HG02610 (cell line): ENCODE measurements at regions not wholly inside any gene's neighbourhood (a gene's known extent, or its start where the extent isn't known, plus 50 kb on each side); places are given as distances from the start of the nearest gene placed in this dataset.
"Not testable (repeated sequence)": the region's sequence is repeated elsewhere in the genome, so short reads cannot be mapped to it uniquely, and the experiment has no call there.

Experiments used
- ATAC-seq: cut with Tn5 transposase; IDR thresholded peaks from one replicate; pipeline ENCODE4 v1.9.1; 2021; ENCODE audit warnings: mild to moderate bottlenecking, moderate library complexity; ENCODE audit not compliant: unreplicated experiment

DNA sequence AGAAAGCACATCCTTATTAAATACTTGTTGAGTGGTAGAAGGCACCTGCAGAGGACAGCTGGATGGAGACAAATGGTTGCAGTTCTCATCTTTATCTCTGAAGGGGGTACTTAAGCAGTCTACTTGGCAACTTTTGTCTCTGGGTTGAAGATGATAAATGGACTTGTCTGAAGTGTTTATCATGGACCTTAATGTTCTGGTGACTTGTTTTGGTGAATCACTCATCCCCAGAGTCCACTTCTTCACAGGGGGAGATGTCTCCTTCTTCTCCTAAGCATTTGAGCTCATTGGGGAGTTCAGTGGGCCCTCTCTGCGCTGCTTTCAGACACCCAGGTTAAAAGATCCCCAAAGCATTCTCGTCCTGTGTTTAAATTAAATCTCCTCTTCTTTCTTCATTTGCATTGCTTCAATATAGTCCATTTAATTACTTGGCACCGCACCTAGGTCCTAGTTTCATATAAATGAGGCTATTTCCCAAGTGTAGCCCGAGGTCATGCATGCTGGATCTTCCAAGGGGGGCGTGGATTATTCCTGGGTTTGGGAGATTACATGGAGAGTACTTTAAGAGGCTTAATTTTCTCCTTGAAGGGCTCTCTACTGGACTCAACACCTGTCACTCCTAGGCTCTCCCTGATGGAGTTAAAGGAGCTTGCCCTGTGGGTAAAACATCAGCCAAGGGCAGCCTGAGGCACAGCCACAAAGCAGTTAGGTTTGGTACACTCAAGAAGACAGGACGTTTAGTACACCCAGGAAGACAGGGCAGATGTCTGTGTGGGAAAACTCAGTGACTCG lies 239.3 kb upstream of the C2CD4B start:
- ATAC-seq = no peak

DNA sequence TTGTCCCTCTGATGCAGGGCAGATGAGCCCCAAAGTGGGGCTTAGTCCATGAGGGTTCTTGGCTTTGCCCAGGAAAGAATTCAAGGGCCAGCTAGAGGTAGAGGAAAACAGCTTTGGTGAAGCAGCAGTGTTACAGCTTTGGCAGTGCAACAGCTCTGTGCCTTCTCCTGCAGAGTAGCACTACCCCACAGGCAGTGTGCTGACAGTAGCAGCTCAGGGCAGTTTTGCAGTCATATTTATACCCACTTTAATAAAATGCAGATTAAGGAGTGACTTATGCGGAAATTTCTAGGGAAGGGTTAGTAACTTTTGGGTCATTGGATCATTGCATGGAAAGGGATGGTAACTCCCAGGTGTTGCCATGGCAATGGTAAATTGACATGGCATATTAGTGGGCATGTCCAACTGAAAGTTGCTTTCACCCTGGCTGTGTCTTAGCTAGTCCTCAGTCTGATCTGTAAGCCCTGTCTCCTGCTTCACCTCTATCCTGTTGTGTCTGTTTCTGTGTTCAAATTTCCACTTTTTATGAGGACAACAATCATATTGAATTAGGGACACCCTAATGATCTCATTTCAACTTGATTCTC lies 241.3 kb upstream of the C2CD4B start:
- ATAC-seq = no peak

DNA sequence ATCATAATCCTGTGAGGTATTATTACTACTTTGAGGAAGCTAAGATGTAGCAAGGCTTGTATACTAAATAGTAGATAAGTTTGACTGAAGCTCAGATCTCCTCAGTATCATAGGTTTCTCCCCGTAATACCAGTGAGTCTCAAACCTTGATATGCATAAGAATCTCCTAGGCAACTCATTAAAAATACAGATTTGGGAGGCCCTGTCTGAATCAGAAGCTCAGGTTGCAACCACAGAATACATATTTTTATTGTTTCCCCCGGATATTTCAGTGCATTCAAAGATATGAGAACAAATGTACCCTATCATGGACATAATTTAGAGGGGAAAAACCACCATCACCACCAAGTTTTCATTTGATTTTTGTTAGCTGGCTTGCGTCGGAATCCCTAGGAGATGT lies 242.1 kb upstream of the C2CD4B start:
- ATAC-seq = no peak

DNA sequence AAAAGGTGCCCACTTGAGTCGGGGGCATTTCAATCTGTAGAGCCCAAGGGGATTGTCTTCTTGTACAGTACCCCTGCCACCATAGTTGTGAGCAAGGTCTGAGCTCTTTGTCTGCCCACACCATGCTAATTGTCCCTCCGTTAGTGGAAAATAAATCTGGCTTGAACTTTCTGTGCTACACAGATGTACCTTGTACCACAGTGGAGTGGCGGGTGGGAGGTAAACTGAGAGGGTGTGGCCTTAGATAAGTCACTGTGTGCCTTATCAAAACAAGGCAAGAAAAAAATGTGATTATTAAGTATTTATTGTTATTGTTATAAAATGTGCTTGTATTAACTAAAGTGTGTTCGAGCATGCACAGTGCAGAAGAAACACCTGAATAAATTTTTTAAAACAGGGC lies 242.9 kb upstream of the C2CD4B start:
- ATAC-seq = no peak

DNA sequence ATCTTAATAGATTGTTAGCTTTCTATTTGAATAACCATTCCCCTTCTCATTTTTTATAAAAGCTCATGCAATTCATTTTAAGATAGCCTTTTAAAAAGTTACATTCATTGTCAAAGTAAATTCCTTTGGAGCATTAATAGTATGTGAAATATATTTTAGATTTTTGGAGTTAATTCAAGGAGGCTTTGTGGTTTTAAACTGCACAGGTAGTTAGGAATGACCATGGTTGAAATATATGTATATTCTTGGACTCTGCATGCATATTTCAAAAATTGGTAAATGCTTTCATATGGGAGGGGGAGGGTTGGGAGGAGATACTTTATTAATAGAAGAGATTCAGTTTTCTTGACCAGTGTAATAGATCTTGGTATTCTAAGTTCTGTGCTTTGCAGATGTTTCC lies 244.4 kb upstream of the C2CD4B start:
- ATAC-seq = no peak

DNA sequence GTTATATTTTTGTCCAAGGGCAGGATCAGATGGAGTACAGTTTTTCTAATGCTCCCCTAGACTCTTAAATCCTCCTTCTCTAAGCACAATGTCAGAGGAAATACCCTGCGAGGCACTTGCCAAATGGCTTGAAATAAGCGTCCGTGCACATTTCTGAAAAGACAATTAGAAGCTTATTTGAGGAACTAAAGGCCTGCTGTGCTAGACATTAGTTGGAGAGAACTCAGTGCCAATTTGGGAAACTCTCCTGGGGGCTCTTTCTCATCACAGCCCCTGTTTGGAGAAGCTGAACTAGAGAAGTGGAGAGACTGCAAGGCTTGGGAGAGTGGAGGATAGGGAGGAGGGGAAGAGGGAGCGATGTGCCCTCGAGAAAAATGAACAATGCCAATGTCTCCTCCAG lies 247.6 kb upstream of the C2CD4B start:
- no peak for ATAC-seq

DNA sequence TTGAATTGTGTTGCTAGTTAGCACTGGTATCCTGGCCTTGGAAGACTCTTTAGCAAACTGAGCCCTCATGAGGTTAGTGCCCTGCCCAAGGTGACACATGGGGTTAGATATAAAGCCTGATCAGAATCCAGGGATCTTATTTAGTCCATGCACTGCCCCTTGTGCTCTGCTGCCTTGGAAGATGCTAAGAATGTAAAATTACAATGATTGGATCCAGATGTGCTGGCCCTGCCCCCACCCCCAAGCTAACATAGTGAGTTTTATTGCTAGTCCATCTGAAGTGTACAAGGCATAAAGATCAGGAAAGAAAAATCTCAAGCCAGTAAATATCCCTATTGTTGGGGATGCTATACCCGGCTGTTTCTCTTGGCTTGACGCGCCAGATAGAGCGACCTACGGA lies 248.1 kb upstream of the C2CD4B start:
- no peak for ATAC-seq

DNA sequence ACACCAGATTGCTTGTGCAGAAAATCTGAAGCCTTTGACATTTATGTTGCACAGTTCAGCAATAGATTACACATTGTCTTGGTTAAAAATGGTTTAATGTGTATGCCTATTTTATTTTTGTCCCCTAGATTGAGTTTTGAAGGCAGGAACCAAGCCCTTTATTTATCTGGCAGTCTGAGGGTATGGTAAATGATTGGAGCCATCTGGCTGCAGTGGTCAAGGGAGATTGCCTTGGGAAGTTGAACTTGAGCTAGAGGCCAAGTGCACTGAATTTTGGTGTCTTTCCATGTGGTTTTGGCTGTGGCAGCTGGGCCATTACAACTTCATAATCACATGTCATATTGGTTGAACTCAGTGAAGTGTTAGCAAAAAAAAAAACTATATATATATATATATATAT lies 248.7 kb upstream of the C2CD4B start:
- ATAC-seq = no peak

DNA sequence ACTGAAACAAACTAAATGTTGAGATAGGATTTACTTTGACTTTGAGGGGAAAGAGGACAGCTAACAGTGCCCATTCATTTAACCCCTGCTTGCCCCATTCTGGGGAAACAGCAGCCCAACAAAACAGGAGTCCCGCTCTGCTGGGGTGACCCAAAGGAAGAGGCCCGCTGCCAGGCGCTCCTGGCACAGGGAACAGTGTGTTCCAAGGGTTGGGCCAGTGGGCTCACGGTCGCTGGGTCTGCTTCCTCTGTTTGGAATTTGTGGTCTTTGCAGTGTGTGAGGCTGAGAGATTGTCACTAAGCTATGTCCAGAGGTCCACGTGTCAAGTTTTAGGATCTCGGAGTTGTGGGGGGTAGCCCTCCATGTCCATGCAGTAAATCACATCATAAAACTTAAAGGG lies 250.4 kb upstream of the C2CD4B start:
- no peak for ATAC-seq

DNA sequence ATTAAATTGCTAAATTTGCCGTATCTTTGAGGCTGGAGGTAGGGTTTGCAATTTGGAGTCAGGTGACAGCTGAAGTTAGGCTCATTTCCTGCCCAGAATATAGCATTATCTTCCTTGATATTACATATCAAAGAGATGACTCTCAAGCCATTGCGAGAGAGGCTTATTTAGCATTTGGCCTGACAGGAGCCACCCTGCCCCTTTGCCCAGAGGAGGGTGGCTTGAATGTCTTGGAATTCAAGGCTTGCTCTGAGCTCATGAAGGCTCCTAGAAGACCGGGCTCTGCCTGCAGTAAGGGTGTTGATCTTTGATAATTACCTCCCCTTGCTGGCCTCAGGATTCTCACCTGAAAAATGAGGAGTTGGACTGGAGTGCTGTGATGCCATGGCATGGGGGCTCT lies 251.4 kb upstream of the C2CD4B start:
- ATAC-seq = no peak

DNA sequence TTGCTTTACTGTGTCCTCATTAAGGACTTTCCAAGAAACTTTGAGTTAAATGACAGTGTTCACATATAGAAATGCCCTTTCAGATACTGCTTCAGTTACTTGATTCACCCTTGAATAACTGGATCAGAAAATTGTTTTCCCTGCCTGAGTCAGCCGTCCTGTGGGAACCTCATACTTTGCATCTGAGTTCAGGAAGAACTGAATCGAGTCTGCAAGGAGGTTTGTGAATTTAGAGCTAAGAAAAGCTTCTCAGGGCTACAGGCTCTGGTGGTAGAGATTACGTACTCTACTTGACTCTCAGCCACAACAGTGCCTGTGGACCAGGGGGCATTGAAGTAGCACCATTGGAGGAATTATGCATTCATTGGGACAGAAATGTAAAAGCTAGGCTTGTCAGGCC lies 252.4 kb upstream of the C2CD4B start:
- ATAC-seq = no peak

DNA sequence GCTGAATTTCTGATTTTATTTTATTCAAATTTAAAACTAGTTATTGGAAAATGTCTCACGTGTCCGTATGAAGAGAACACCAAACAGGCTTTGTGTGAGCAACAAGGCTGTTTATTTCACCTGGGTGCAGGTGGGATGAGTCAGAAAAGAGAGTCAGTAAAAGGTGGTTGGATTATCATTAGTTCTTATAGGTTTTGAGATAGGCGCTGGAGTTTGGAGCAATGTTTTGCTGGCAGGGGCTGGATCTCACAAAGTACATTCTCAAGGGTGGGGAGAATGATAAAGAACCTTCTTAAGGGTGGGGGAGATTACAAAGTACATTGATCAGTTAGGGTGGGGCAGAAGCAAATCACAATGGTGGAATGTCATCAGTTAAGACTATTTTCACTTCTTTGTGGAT lies 253.4 kb upstream of the C2CD4B start:
- not testable (repeated sequence) for ATAC-seq

DNA sequence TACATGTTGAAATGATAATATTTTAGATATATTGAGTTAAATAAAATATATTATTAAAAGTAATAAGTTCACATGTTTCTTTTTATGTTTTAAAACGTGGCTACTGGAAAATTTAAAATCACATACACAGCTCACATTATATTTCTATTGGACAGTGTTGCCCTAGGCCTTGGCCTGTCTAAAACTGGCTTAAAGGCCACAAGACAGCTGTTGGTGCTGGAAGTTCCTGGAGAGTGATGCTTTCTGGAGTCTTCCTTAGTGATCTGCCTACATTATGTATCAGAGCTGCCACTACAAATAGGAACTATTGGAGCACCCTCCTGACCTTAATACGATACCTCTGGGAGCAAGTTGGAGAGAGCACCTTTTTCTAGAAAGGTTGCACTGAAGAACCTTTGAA lies 254.1 kb upstream of the C2CD4B start:
- no peak for ATAC-seq

DNA sequence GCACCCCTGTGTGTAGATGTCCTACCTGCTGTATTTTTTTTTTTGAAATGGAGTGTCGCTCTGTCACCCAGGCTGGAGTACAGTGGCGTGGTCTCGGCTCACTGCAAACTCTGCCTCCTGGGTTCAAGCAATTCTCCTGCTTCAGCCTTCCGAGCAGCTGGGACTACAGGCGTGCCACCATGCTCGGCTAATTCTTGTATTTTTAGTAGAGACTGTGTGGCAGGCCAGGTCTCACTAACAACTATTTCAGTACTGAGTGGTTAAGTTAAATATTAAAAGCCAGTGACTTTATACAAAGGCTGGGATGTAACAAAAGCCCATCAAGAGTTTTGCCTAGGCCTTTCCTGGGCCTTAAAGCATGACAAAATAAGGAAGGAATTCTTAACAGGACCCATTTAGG lies 255.3 kb upstream of the C2CD4B start:
- ATAC-seq = not testable (repeated sequence)

DNA sequence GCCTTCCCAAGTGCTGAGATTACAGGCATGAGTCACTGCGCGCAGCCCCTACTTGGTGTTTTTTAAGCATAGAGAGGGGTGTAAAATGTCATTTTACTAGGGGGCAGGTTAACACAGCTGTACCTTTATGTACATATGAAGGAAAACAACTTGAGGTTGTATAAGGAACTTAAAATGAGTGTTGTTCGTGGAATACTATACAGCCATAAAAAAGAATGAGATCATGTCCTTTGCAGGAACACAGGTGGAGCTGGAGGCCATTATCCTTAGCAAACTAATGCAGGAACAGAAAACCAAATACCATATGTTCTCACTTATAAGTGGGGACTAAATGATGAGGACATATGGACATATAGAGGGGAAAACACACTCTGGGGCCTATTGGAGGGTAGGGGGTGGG lies 256.2 kb upstream of the C2CD4B start:
- ATAC-seq = no peak

DNA sequence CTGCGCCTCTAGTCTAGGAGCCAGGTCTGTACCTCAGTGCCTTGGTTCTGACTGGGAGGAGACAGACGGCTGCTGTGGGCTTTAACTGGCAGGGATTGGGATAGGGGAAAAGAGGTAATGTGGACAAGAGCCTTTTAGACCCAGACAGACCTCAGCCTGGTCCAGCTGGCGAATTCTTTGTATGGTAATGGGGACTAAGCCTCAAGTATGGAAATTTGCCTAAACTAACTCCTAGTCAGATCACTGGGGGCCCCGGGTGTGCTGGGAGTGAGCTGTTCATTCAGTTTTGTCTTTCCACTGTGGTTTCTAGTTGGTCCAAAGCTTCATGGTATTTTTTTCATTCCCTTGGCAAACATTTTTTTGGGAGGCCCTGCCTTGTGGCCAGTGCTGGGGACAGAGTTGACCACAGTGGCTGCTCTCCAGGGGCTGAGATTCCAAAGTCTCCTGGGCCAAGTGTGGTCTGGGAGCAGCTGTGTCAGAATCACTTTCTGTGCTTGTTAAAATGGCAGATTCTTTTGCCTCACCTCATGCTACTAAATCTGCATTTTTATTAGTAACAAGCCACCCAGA lies 261.4 kb upstream of the C2CD4B start:
- ATAC-seq = no peak

DNA sequence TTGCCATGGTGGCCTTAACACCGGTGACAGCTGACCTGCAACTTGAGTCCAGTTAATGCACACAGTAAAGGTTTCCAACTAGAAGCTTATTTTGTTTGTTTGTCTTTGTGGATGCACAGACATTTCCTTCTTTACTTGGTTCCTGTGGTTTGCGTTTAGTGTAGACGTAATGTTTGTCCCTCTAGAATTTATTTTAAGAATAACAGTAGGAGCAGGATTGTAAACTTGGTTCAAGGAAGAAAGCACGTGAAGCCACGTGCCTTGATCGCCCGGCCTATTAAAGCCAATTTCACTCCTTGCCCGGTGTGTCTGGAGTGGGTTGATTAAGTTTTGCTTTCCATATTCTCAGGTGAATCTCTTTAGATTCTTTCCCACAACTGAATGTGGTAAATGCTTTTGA lies 263.2 kb upstream of the C2CD4B start:
- ATAC-seq = no peak

DNA sequence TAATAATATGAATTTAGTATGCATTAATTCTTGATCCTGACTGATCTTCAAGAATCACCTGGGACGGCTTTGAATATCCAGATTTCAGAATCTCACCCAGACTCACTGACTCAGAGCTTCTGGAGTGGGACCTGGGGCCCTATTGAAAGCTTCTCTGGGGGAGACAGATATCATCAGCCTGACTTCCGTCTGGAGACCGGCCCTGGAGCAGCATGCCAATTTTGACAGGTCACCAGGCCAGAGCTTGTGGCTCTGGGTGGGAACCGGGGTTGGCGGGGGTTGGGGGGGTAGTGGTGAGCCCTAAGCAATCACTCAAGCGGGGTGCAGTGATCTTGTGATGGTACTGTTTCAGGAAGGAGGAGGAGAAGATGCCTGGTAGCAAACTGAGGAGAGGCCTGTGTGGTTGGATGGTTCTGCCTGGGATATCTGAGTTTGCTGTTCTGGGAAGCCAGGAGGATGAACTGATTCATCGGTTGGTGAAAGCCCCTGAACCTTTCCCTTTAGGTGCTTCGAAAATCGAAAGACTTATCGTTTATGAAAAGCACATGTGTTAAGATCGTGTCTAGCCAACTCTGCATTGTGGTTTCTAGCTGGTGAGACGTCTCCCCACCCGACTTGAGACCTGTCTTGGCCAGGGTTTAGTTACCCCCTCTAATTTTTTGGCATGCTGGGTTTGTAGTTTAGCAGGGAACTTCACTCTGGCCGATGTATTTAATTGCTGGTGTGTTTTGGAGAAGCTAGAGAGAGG lies 263.9 kb upstream of the C2CD4B start:
- ATAC-seq = no peak

DNA sequence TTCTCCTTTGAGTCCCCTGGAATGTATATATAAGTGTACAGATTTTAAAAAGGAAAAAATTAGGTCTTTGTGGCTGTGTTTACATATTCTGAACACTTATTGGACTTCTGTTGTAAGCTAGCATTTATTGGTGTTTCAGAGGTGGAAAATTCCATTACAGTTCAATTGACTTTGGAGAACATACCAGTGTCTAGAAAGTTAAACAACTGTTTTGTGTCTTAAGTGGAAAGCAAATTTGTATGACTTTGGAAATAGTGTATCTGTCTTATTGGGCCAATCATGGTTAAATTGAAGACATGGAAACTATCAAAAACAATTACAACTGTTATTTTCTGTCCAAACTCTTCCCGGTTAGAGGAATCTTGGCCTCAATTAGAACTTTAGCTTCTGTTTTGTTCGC lies 265.0 kb upstream of the C2CD4B start:
- no peak for ATAC-seq

DNA sequence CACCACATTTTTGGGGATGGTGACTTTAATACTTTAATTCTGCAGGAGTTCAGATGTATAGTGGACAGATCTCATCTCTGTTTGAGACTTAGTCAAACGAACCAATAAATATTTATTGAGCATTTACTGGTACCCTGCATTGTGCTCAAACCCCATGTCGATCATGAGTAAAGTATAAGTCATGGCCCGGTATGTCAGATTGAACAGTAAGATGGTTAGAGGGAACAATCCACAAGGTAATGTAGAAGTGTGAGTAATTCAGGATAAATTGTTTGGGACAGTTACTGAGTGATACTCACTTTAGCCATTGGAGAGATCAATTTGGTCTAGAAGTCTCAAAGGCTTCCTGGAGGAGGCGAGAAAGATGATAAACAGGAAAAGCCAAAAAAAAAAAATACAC lies 265.5 kb upstream of the C2CD4B start:
- no peak for ATAC-seq

DNA sequence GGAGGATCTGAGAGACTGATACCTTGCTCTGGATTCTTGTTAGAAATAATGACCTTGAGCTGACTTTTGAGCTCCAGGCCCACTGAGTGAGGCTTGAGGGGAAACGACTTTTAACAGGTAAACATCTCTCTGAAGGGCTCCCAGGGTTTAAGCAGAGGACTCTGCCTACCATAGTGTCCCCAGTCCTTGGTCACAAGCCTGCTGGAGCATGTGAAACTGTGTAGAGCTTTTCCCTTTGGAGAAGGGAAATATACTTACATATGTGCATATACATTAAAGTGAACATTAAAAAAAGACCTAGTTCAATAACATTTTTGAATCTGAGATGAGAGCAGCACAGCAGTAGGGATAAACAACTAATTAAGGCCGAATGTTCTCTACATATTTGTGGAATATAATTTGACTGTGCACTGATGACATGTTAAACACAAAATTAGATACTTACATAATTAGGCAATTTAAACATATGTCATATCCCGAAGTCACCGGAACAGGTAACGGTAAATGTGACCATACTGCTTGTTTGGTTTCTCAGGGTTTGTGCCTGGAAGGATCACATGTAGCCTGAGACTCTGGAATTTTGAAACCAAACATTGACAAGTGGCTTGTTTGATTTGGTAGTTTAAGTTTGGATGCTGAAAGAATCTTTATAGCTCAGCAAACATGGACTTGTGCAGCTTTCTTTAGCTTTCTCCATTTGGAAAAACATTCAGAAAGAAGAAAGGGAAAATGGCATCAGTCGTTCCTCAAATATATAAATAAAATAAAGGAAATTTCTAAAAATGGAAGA lies 266.1 kb upstream of the C2CD4B start:
- no peak for ATAC-seq
